ENCODE measurements at regions not wholly inside any gene's neighbourhood (a gene's known extent, or its start where the extent isn't known, plus 50 kb on each side); places are given as distances from the start of the nearest gene placed in this dataset.

- no peak overlapping the region for H3K27ac ChIP-seq
- no peak for DNase-seq (ENCODE audit: low spot score)
- no peak for TF ChIP-seq CTCF (IDR thresholded peaks at IDR 0.05)
- H3K4me3 ChIP-seq: no peak overlapping the region
Observed at GRCh38 chr21:21675601-21676000, 677.4 kb downstream of the NCAM2 start.

- H3K4me3 ChIP-seq: no peak overlapping the region
- TF ChIP-seq CTCF (IDR thresholded peaks at IDR 0.05): no peak
- no peak for DNase-seq (ENCODE audit: low spot score)
- no peak overlapping the region for H3K27ac ChIP-seq
Observed at GRCh38 chr21:21682172-21682571, 684.0 kb downstream of the NCAM2 start.

GRCh38 chr21:21688889-21689288 lies 690.7 kb downstream of the NCAM2 start:
- TF ChIP-seq CTCF (IDR thresholded peaks at IDR 0.05): no peak
- Histone ChIP-seq H3K27ac (no peak overlapping the region), H3K4me3 (no peak overlapping the region)
- DNase-seq (ENCODE audit: low spot score): no peak

- Histone ChIP-seq H3K4me3 (no peak overlapping the region), H3K27ac (no peak overlapping the region)
- DNase-seq (ENCODE audit: low spot score): no peak
- TF ChIP-seq CTCF (IDR thresholded peaks at IDR 0.05): no peak
Observed at GRCh38 chr21:21690068-21690665, 692.0 kb downstream of the NCAM2 start.

GRCh38 chr21:21712748-21713520 lies 714.7 kb downstream of the NCAM2 start:
- no peak overlapping the region for H3K4me3 ChIP-seq
- TF ChIP-seq CTCF (IDR thresholded peaks at IDR 0.05): no peak
- no peak for DNase-seq (ENCODE audit: low spot score)
- H3K27ac ChIP-seq: no peak overlapping the region

GRCh38 chr21:21713651-21714180 lies 715.5 kb downstream of the NCAM2 start:
- H3K4me3 ChIP-seq: no peak overlapping the region
- no peak for TF ChIP-seq CTCF (IDR thresholded peaks at IDR 0.05)
- H3K27ac ChIP-seq: no peak overlapping the region
- DNase-seq (ENCODE audit: low spot score): no peak

GRCh38 chr21:21714426-21714825 lies 716.2 kb downstream of the NCAM2 start:
- H3K27ac ChIP-seq: no peak overlapping the region
- no peak for DNase-seq (ENCODE audit: low spot score)
- TF ChIP-seq CTCF (IDR thresholded peaks at IDR 0.05): no peak
- H3K4me3 ChIP-seq: no peak overlapping the region

All from coronary artery (tissue), 2 donors.